Suprapubic skin (tissue), 4 donors: ENCODE measurements at regions not wholly inside any gene's neighbourhood (a gene's known extent, or its start where the extent isn't known, plus 50 kb on each side); places are given as distances from the start of the nearest gene placed in this dataset.

Experiments used
- DNase-seq, 2 donors: peaks; one replicate each; pipeline ENCODE4 v3.0.0-alpha.2; 2019; ENCODE audit warnings: low spot score in 2 of 2
- H3K27ac ChIP-seq: fragments of 200-600 bp; sonication (generic); one replicate; pipeline ENCODE4 v1.5.1; 2019
- H3K27me3 ChIP-seq: fragments of 200-600 bp; sonication (generic); one replicate; pipeline ENCODE4 v1.5.1; 2019
- H3K36me3 ChIP-seq: fragments of 200-600 bp; sonication (generic); one replicate; pipeline ENCODE4 v1.5.1; 2019
- H3K4me1 ChIP-seq: fragments of 200-600 bp; sonication (generic); one replicate; pipeline ENCODE4 v1.5.1; 2019
- H3K4me3 ChIP-seq: fragments of 200-600 bp; sonication (generic); one replicate; pipeline ENCODE4 v1.5.1; 2019; ENCODE audit warnings: mild to moderate bottlenecking
- H3K9me3 ChIP-seq: fragments of 200-600 bp; sonication (generic); one replicate; pipeline ENCODE4 v1.5.1; 2019
- EP300 ChIP-seq: sonication (generic); formaldehyde crosslinking; IDR thresholded peaks from one replicate; pipeline ENCODE4 v1.6.1; 2017; ENCODE audit warnings: antibody characterized with exemption
- POLR2A ChIP-seq, 2 donors: fragments of 450-650 bp; IDR thresholded peaks; one replicate each; pipeline ENCODE4 v1.6.1; 2017; ENCODE audit warnings: antibody characterized with exemption in 2 of 2, mild to moderate bottlenecking in 2 of 2, moderate library complexity in 2 of 2
- POLR2AphosphoS5 ChIP-seq, 3 donors: sonication (generic); formaldehyde crosslinking; IDR thresholded peaks; one replicate each; pipeline ENCODE4 v1.6.1; 2017; ENCODE audit warnings: antibody characterized with exemption in 3 of 3
- WGBS: methylation state at CpG from one replicate; pipeline ENCODE4 v1.1.5; 2018; 5-methylcytosine and 5-hydroxymethylcytosine counted together
- TF ChIP-seq, protein P1 (sequence below), 2 donors: fragments of 200-600 bp in 1 of 2; fragments of 450-650 bp in 1 of 2; sonication (generic) in 1 of 2; IDR thresholded peaks; one replicate each; pipeline ENCODE4 v1.5.1; 2016 to 2019; ENCODE audit warnings: antibody characterized with exemption in 2 of 2, mild to moderate bottlenecking in 1 of 2, moderate library complexity in 1 of 2

DNA sequence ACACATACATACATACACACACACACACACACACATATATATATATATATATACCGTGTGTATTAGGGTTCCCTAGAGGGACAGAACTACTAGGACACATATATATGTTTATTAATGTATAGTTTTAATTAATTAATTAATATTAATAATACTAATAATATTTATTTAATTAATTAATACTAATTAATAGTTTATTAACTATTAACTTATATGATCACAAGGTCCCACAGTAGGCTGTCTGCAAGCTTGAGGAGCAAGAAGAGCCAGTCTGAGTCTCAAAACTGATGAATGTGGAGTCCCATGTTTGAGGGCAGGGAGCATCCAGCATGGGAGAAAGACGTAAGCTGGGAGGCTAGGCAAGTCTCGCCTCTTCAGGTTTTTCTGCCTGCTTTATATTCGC lies 398.0 kb upstream of the KIF2A start:
- no peak for DNase-seq
- Histone ChIP-seq H3K27me3 (no peaks in the 10 kb centered on the region), H3K27ac (no peak overlapping the region), H3K36me3 (no peaks in the 10 kb centered on the region), H3K4me1 (no peaks in the 10 kb centered on the region), H3K9me3 (no peaks in the 10 kb centered on the region), H3K4me3 (no peak overlapping the region)
- 94% methylated on average over 4 of the region's 4 CpGs for WGBS
- TF ChIP-seq EP300: no peak
- TF ChIP-seq, protein P1, sequence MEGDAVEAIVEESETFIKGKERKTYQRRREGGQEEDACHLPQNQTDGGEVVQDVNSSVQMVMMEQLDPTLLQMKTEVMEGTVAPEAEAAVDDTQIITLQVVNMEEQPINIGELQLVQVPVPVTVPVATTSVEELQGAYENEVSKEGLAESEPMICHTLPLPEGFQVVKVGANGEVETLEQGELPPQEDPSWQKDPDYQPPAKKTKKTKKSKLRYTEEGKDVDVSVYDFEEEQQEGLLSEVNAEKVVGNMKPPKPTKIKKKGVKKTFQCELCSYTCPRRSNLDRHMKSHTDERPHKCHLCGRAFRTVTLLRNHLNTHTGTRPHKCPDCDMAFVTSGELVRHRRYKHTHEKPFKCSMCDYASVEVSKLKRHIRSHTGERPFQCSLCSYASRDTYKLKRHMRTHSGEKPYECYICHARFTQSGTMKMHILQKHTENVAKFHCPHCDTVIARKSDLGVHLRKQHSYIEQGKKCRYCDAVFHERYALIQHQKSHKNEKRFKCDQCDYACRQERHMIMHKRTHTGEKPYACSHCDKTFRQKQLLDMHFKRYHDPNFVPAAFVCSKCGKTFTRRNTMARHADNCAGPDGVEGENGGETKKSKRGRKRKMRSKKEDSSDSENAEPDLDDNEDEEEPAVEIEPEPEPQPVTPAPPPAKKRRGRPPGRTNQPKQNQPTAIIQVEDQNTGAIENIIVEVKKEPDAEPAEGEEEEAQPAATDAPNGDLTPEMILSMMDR (IDR thresholded peaks at IDR 0.05): no peak

DNA sequence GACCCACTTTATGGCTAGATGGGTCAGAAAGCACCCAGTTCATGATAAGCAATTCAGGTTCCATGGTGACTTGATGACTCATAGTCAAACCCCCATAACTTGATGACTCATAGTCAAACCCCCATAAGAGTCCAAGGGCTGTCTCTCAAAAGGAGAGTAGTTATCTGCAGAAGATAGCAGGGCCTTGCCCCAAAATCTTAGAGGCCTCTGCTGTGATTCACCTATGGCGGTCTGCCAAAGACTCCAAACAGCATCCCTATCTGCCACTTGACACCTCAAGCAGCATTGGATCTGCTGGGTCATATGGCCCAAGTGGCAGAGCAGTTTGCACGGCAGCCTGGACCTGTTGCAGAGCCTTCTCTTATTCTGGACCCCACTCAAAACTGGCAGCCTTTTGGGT lies 395.2 kb upstream of the KIF2A start:
- H3K27ac ChIP-seq: no peak overlapping the region
- no peak for DNase-seq
- no peaks in the 10 kb centered on the region for H3K27me3 ChIP-seq
- no peak overlapping the region for H3K4me3 ChIP-seq
- WGBS: 93% methylated on average over 2 of the region's 2 CpGs
- TF ChIP-seq POLR2A (IDR thresholded peaks at IDR 0.05) (no peak), POLR2AphosphoS5 (IDR thresholded peaks at IDR 0.05) (no peak), EP300 (no peak)
- TF ChIP-seq, protein P1 (IDR thresholded peaks at IDR 0.05): no peak
- no peaks in the 10 kb centered on the region for H3K4me1 ChIP-seq
- H3K36me3 ChIP-seq: no peaks in the 10 kb centered on the region
- H3K9me3 ChIP-seq: no peaks in the 10 kb centered on the region

DNA sequence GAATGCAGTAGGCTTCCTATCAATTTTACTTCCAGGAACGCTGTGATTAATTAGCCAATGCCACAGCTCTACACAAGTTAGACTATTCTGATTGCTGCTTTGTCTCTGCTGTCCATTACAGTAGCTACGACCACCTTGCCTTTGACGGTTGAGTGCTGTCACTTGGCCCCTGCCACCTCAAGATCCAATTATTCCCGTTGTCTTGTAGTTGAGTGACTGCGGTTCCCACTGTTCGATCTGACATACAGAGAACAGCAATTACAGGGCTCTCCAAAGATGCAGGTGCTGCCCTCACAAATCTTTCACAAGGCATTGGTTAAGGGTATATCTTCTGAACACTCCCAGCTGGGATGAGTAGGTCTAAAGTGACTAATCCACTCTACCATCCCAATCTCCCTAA lies 393.4 kb upstream of the KIF2A start:
- no peak for DNase-seq
- peaks cover 3% of the 10 kb centered on the region for H3K4me1 ChIP-seq
- H3K36me3 ChIP-seq: no peaks in the 10 kb centered on the region
- H3K4me3 ChIP-seq: no peak overlapping the region
- no peak for TF ChIP-seq POLR2AphosphoS5 (IDR thresholded peaks at IDR 0.05)
- TF ChIP-seq EP300: no peak
- TF ChIP-seq, protein P1 (IDR thresholded peaks at IDR 0.05): no peak
- TF ChIP-seq POLR2A (IDR thresholded peaks at IDR 0.05): no peak
- no peaks in the 10 kb centered on the region for H3K27me3 ChIP-seq
- no peak overlapping the region for H3K27ac ChIP-seq
- H3K9me3 ChIP-seq: no peaks in the 10 kb centered on the region
- 94% methylated on average over 6 of the region's 6 CpGs for WGBS

DNA sequence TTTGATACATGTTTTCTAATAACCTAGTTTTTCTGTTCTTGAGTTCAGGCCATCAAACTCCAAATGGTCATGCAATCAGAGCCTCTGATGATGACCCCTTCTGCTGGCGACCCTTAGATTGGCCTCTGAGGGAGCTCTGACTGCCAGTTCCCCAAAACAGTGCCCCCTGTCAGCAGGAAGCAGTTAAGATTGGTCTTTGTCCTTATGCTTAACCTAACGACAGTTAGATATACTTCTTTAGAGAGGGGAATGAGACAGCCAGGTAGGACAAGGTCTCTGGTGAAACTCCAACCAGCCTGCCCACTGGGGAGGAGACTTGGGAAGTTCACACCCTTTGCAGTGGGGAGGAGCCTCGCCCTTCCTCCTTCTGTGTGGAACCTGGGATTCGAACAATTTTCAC lies 390.4 kb upstream of the KIF2A start:
- no peaks in the 10 kb centered on the region for H3K9me3 ChIP-seq
- H3K4me1 ChIP-seq: peaks cover 3% of the 10 kb centered on the region

DNA sequence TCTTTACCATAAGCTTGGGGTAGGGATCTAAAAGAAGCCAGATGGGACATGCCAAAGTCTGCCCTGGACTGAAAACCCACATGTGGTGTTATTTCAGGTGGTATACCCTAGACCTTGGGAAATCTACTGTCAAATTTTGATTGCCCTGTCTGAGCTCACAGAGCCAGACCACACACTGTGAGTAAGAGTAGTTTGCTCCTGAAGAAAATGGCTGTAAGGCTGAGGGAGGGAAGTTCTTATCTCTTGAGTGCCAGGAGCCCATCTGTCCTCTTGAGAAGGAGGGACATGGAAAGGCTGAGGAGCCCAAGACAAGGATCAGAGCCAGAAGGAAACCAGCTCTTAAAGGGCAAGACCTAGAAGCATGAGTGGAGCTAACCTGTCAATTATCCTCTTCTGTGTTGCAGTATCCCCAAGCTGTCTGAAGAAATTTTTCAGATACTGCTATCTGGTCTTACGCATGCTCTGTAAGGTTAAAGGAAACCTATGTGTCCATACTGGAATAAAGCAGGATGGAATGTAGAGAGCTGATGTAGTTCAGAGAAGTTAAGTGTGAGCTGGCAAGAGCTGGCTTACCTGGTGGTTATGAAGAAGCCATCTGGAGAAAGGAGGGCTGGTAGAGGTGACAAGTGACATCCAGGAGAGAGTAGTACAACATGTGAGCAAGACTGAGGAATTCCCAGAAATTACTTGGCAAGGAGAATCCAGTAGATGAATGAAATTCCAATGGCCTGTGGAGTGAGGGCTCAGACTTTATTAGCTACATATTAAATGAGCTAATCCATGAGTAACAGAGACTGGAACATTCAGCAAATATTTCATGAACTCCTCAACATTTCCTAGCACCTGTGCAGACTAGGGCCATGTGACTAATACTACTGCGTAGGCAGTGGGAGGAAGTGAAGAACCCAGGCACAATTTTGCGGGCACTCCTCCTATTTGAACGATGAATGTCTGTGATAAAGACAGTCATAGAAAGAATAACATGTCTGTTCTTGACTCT lies 389.1 kb upstream of the KIF2A start:
- H3K36me3 ChIP-seq: no peaks in the 10 kb centered on the region
- H3K9me3 ChIP-seq: no peaks in the 10 kb centered on the region
- peaks cover 3% of the 10 kb centered on the region for H3K4me1 ChIP-seq
- H3K27ac ChIP-seq: peak overlapping the region; percentile 1
- no peak for TF ChIP-seq POLR2A (IDR thresholded peaks at IDR 0.05)
- TF ChIP-seq EP300: no peak
- TF ChIP-seq POLR2AphosphoS5 (IDR thresholded peaks at IDR 0.05): no peak
- no peaks in the 10 kb centered on the region for H3K27me3 ChIP-seq
- WGBS: 71% methylated on average over 4 of the region's 4 CpGs
- H3K4me3 ChIP-seq: no peak overlapping the region
- no peak for DNase-seq

More for the DNA sequence above, 390.4 kb upstream of the KIF2A start:
- 74% methylated on average over 4 of the region's 4 CpGs for WGBS
- TF ChIP-seq POLR2A (IDR thresholded peaks at IDR 0.05): no peak
- TF ChIP-seq, protein P1 (IDR thresholded peaks at IDR 0.05): no peak
- TF ChIP-seq POLR2AphosphoS5 (IDR thresholded peaks at IDR 0.05): no peak
- no peak for TF ChIP-seq EP300
- Histone ChIP-seq H3K27me3 (no peaks in the 10 kb centered on the region), H3K4me3 (no peak overlapping the region), H3K27ac (no peak overlapping the region), H3K36me3 (no peaks in the 10 kb centered on the region)
- no peak for DNase-seq
